ENCODE measurements at regions not wholly inside any gene's neighbourhood (a gene's known extent, or its start where the extent isn't known, plus 50 kb on each side); places are given as distances from the start of the nearest gene placed in this dataset.
"Not testable (repeated sequence)": the region's sequence is repeated elsewhere in the genome, so short reads cannot be mapped to it uniquely, and the experiment has no call there.

- DNase-seq, result no peak
Measured at GRCh38 chr13:95391362-95391761, 90.1 kb upstream of the ABCC4 start.

DNA sequence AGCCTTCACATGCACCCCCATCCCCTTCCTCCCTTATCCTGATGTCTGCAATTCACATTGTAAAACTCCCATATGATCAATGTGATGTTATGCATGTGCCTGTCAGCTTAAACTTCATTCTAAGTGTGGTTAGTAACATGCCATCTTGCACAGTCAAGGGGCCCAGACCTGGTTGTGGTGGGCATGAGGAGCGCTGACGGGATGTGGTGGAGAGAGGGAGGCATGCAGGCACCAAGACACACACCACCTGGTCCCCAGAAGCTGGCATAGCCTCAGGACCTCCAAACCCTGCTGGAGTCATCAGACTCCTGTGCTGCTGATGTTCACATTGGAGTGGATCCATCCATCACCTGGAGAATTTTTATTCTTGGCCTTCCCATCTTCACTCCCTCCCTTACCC lies 90.5 kb upstream of the ABCC4 start:
- no peak for DNase-seq

- no peak for DNase-seq
Measured at GRCh38 chr13:95392597-95392996, 91.3 kb upstream of the ABCC4 start.

DNA sequence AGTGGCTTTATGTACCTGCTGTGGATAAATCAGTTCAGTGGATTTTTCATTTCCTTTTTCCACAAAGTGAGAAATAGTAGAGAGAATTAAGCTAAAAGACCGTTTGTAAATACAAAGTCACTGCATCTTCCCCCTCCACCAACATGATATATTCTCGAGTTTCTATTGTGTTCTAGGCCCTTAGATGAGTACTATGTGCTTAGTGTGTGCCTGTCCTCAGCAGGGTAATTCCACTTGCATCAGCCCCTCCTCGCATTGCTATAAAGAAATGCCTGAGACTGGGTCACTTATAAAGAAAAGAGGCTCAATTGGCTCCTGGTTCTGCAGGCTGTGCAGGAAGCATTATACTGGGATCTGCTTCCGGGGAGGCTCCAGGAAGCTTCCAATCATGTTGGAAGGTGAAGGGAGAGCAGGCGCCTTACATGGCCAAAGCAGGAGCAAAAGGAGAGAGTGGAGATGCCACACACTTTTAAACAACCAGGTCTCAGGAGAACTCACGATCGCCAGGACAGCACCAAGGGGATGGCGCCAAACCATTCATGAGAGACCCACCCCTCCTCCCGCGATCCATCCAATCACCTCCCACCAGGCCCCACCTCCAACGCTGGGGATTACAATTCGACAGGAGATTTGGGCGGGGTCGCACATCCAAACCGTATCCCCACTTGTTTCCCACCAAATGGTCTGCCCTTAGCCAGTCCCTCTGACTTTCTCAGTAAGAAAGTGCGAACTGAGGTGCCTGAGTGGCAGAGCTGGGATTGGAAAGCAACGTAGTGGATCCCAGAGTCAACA lies 102.3 kb upstream of the ABCC4 start:
- no peak for DNase-seq

- DNase-seq, result peak; percentile 78
Measured at GRCh38 chr13:95404141-95404882, 103.1 kb upstream of the ABCC4 start.

GRCh38 chr13:95406176-95406575 lies 104.9 kb upstream of the ABCC4 start:
- DNase-seq, result no peak

DNA sequence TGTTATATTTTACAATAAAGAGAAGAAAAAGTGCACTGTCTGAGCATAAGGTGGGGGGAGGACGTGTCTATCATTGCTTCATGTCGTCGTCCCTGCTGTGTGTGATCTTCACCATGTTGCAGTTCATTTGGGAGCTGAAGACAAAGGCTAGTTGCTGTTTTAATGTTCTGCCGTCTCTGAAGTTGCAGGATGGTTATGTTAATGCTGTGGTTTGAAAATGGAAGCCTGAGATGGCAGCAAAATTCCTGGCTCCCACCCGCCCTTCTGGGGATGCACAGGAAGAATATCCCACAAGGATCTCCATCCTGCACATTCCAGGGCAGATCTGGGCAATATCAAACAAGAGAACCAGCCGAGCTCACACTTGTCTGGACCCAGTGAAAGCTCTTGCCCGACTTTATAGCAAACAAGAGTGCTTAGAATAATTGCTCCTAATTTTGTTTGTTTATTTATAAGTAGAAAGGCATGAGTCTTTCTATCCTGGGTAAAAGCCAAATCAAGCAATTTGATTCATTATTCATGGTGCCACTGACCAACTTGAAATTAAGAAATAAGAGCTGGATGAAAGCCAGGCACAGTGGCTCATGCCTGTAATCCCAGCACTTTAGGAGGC lies 110.3 kb upstream of the ABCC4 start:
- DNase-seq, result no peak

- no peak for DNase-seq
Measured at GRCh38 chr13:95418946-95419345, 117.7 kb upstream of the ABCC4 start.

- DNase-seq, result no peak
Measured at GRCh38 chr13:95420501-95420900, 119.2 kb upstream of the ABCC4 start.

GRCh38 chr13:95426631-95427030 lies 125.4 kb upstream of the ABCC4 start:
- DNase-seq, result no peak

GRCh38 chr13:95430525-95430924 lies 122.0 kb upstream of the CLDN10 start:
- not testable (repeated sequence) for DNase-seq

GRCh38 chr13:95432141-95432540 lies 120.4 kb upstream of the CLDN10 start:
- DNase-seq, result no peak

DNA sequence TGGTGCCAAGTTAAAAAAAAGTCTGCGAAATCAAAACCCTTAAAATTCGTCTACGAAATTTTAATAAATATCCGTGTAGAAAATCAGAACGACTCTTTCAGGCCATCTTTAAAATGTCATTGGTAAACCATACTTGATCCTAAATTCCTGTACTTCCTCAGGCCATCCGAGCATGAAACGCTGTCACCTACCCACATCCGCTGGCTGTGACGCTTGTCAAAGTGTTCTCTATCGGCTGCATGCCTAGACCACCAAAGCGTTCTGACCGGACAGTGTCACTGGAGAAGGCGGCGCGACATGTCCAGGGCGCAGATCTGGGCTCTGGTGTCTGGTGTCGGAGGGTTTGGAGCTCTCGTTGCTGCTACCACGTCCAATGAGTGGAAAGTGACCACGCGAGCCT lies 119.0 kb upstream of the CLDN10 start:
- no peak for DNase-seq

DNA sequence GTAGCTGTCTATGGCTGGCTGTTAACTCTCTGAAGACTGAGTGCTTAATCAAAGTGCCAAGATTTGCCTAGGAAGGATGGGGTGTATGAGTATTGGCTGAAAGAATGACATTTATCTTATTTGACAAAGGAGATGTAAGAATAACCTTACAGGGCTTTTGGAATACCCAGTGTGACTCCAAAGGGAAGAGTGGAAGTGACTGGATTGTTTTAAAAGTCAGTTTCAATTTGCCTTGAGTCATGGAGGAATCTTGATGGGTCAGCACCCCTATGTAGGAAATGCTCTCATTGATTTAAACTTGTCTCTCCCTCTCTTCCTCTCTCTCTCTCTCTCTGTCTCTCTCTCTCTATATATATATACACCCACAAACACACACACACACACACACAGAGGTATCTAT lies 118.4 kb upstream of the CLDN10 start:
- DNase-seq, result no peak

DNA sequence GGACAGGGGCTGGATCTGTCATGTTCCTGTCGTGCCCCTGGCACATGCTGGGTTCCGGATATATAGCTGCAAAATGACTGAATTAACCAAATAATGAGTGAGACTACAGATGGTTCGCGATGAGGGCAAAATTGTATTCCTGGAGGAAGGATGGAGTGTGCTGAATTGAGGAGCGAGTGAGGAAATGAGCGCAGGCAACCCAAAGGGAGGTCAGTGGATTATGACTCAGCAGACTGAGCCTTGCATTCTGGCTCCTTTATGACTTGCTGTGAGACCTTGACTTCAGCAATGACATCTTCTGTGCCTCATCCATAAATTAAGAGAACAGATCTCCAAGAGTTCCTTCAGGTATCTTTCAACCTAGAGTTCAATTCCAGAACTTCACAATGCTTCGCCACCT lies 115.0 kb upstream of the CLDN10 start:
- no peak for DNase-seq

DNA sequence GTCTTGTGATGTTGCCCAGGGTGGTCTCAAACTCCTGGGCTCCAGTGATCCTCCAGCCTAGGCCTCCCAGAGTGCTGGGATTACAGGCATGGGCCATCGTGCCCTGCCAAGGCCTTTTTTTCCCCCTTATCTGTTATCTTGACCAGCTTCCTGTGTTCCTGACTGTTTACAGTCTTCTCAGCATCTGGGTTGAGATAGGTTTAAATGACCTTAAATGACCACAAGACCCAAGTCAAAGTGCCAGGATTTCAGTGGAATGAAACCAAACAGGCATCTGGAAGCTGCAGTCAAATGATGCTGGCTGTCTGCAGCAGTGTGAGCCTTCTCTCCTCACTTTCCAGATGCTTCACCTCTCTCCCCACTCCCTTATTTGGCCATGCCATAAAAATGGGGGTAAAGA lies 114.2 kb upstream of the CLDN10 start:
- DNase-seq, result no peak

DNA sequence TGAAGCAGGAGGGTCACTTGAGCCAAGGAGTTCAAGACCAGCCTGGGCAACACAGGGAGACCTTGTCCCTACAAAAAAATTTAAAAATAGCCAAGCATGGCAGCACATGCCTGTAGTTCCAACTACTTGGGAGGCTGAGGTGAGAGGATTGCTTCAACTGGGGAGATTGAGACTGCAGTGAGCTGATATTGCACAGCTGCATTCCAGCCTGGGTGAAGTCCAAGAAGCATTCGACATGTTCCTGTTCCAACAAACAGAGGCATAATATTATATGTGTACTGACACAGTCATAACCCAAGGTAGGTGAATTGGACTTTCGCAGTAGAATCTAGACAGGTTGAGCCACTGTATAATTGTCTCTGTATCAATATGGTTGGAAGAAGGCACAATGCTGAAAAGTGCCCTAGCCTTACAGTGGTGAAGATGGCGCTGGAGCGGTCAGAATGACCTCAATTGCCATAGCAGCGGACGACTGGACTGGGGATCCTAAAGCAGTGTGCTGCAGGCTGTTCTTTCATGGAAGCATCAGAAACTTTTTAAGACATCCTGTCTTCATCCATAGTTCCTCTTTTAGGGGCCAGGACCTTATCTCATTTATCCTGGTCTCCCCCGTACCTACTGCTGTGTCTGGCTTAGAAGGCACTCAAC lies 112.0 kb upstream of the CLDN10 start:
- no peak for DNase-seq

DNA sequence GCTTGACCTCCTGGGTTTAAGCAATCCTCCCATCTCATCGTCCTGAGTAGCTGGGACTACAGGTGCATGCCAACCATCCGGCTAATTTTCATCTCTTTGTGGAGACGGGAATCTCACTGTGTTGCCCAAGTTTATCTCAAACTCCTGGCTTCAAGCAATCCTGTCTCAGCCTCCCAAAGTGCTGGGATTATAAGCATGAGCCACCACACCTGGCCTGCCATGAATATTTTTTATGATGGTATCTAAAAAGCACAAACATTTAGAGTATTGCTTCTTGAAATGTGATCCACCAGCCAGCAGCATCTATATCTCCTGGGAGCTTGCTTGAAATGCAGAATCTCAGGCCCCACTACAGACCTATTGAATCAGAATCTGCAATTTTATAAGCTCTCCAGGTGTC lies 111.2 kb upstream of the CLDN10 start:
- DNase-seq, result no peak

- DNase-seq, result no peak
Measured at GRCh38 chr13:95444006-95444730, 108.4 kb upstream of the CLDN10 start.

GRCh38 chr13:95445131-95445530 lies 107.4 kb upstream of the CLDN10 start:
- no peak for DNase-seq

- DNase-seq, result no peak
Measured at GRCh38 chr13:95447814-95448213, 104.7 kb upstream of the CLDN10 start.

DNA sequence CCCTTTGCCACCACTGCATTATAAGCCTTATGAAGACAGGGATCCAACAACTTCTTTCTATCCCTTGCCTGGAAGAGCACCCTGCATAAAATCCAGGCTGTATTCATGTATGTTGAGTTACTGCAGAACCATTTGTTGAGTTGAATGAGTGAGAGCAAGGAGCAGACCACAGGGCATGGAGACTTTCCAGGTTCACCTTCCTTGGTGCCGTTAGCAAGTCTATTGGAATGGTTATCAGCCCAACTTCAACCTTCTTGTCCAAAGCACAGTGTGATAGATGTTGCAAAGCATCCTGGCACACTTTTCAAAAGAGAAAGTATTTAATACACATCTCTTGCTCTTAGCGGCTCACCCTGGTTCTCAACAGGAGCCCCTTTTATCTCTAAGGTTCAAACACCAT lies 100.9 kb upstream of the CLDN10 start:
- no peak for DNase-seq
